Natural killer cell (primary cell): ENCODE measurements at regions not wholly inside any gene's neighbourhood (a gene's known extent, or its start where the extent isn't known, plus 50 kb on each side); places are given as distances from the start of the nearest gene placed in this dataset.

Experiments
- ATAC-seq, 3 donors: fragments of 150-1000 bp in 2 of 3; fragments of 200-7000 bp in 1 of 3; cut with Tn5 transposase; 1 replicate in 1 of 3; 2 replicates in 2 of 3; pipeline ENCODE4 v1.10.0; 2021; ENCODE audit warnings: mild to moderate bottlenecking in 2 of 3, moderate library complexity in 2 of 3
- DNase-seq, 2 donors: peaks; one replicate each; pipeline versions ENCODE4 v3.0.0 to v3.0.0-alpha.2; 2013 to 2021; ENCODE audit warnings: mixed read lengths in 1 of 2
- H3K27ac ChIP-seq: one replicate; pipeline ENCODE4 v1.5.1; 2013; ENCODE audit warnings: mild to moderate bottlenecking, low read length
- H3K27me3 ChIP-seq: one replicate; pipeline ENCODE4 v1.6.1; 2013; ENCODE audit warnings: low read length; ENCODE audit not compliant: control insufficient read depth, insufficient read depth
- H3K36me3 ChIP-seq: one replicate; pipeline ENCODE4 v1.6.1; 2013; ENCODE audit warnings: low read length; ENCODE audit not compliant: control insufficient read depth, insufficient read depth
- H3K4me1 ChIP-seq: one replicate; pipeline ENCODE4 v1.6.1; 2013; ENCODE audit warnings: low read length; ENCODE audit not compliant: control insufficient read depth, insufficient read depth
- H3K4me3 ChIP-seq: one replicate; pipeline ENCODE4 v1.5.1; 2013; ENCODE audit warnings: low read length
- H3K9me3 ChIP-seq: one replicate; pipeline ENCODE4 v1.6.1; 2013; ENCODE audit warnings: low read length; ENCODE audit not compliant: control insufficient read depth, insufficient read depth
- H3K27ac Mint-ChIP-seq, 2 donors: one replicate each; pipeline ENCODE4 v1.8.0; 2022; ENCODE audit warnings: mild to moderate bottlenecking in 2 of 2, mixed read lengths in 2 of 2, moderate library complexity in 1 of 2
- H3K27me3 Mint-ChIP-seq, 2 donors: one replicate each; pipeline ENCODE4 v1.8.0; 2022; ENCODE audit warnings: low read depth in 2 of 2, mixed read lengths in 2 of 2
- H3K36me3 Mint-ChIP-seq: one replicate; pipeline ENCODE4 v1.8.0; 2022; ENCODE audit warnings: mixed read lengths
- H3K4me1 Mint-ChIP-seq, 2 donors: one replicate each; pipeline ENCODE4 v1.8.0; 2022; ENCODE audit warnings: mixed read lengths in 2 of 2
- H3K4me3 Mint-ChIP-seq: one replicate; pipeline ENCODE4 v1.8.0; 2022; ENCODE audit warnings: mild to moderate bottlenecking, moderate library complexity, mixed read lengths
- H3K9me3 Mint-ChIP-seq, 2 donors: one replicate each; pipeline ENCODE4 v1.8.0; 2022; ENCODE audit warnings: mixed read lengths in 2 of 2
- WGBS: methylation state at CpG from one replicate; pipeline ENCODE4 v1.1.7; 2013; ENCODE audit warnings: missing lambda C conversion rate; ENCODE audit not compliant: insufficient coverage; 5-methylcytosine and 5-hydroxymethylcytosine counted together
- intact Hi-C: fragments of 100-400 bp; cut with micrococcal nuclease; formaldehyde crosslinking; loops from one replicate; pipeline ENCODE4 v1.14.2; 2022
- TF ChIP-seq, protein P1 (sequence below): fragments of 200-600 bp; IDR thresholded peaks from one replicate; pipeline ENCODE4 v1.8.0; 2022; ENCODE audit warnings: antibody characterized with exemption

DNA sequence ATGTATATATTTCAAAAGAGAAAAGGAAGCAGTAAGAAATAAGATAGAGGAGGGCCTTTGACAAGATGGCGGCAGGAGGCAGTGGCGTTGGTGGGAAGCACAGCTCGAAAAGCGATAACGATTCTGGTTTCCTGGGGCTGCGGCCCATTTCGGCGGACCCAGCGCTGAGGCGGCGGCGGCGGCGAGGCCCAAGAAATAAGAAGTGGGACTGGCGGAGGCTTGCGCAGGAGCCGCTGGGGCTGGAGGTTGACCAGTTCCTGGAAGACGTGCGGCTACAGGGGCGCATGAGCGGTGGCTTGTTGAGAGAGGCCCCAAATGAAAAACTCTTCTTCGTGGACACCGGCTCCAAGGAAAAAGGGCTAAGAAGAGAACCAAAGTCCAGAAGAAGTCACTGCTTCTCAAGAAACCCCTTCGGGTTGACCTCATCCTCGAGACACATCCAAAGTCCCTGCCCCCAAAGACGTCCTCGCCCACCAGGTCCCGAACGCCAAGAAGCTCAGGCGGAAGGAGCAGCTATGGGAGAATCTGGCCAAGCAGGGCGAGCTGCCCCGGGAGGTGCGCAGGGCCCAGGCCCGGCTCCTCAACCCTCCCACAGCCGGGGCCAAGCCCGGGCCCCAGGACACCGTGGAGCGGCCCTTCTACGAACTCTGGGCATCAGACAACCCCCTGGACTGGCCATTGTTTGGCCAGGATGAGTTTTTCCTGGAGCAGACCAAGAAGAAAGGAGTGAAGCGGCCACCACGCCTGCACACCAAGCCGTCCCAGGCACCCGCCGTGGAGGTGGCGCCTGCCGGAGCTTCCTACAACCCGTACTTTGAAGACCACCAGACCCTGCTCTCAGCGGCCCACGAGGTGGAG, 624.3 kb downstream of the MCTP2 start:
- Histone ChIP-seq H3K27me3 (no peaks in the 10 kb centered on the region), H3K36me3 (no peaks in the 10 kb centered on the region), H3K27ac (no peak overlapping the region), H3K9me3 (no peaks in the 10 kb centered on the region), H3K4me3 (no peak overlapping the region), H3K4me1 (no peaks in the 10 kb centered on the region)
- Mint-ChIP-seq H3K27me3 (peaks cover 9 to 19% of the 10 kb centered on the region in 2 donors), H3K9me3 (peaks cover 0 to 2% of the 10 kb centered on the region in 2 donors), H3K4me1 (no peaks in the 10 kb centered on the region), H3K27ac (no peak overlapping the region), H3K4me3 (no peak overlapping the region), H3K36me3 (no peaks in the 10 kb centered on the region)
- intact Hi-C loops = no loop called here
- DNase-seq (no peak), ATAC-seq (no peak)
- TF ChIP-seq, protein P1, sequence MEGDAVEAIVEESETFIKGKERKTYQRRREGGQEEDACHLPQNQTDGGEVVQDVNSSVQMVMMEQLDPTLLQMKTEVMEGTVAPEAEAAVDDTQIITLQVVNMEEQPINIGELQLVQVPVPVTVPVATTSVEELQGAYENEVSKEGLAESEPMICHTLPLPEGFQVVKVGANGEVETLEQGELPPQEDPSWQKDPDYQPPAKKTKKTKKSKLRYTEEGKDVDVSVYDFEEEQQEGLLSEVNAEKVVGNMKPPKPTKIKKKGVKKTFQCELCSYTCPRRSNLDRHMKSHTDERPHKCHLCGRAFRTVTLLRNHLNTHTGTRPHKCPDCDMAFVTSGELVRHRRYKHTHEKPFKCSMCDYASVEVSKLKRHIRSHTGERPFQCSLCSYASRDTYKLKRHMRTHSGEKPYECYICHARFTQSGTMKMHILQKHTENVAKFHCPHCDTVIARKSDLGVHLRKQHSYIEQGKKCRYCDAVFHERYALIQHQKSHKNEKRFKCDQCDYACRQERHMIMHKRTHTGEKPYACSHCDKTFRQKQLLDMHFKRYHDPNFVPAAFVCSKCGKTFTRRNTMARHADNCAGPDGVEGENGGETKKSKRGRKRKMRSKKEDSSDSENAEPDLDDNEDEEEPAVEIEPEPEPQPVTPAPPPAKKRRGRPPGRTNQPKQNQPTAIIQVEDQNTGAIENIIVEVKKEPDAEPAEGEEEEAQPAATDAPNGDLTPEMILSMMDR = no peak
- 95% methylated on average over 49 of the region's 49 CpGs for WGBS

DNA sequence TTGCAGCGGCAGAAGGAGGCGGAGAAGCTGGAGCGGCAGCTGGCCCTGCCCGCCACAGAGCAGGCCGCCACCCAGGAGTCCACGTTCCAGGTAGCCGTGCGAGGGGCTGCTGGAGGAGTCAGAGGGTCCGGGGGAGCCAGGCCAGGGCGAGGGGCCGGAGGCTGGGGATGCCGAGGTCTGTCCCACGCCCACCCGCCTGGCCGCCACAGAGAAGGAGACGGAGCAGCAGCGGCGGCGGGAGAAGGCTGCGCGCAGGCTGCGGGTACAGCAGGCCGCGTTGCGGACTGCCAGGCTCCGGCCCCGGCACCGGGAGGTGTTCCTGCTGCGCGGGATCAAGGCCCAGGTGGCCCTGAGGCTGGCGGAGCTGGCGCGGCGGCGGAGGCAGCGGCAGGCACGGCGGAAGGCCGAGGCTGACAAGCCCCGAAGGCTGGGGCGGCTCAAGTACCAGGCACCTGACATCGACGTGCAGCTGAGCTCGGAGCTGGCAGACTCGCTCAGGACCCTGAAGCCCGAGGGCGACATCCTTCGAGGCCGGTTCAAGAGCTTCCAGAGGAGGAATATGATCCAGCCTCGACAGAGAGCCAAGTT, 625.0 kb downstream of the MCTP2 start:
- Mint-ChIP-seq H3K4me1 (no peaks in the 10 kb centered on the region), H3K36me3 (no peaks in the 10 kb centered on the region), H3K27me3 (peaks cover 6 to 12% of the 10 kb centered on the region in 2 donors), H3K9me3 (no peaks in the 10 kb centered on the region), H3K4me3 (no peak overlapping the region), H3K27ac (no peak overlapping the region)
- DNase-seq = no peak
- intact Hi-C loops = no loop called here
- no peak for ATAC-seq
- WGBS = 93% methylated on average over 50 of the region's 50 CpGs
- TF ChIP-seq, protein P1 = no peak
- no peaks in the 10 kb centered on the region for H3K4me1 ChIP-seq
- no peaks in the 10 kb centered on the region for H3K36me3 ChIP-seq
- no peaks in the 10 kb centered on the region for H3K9me3 ChIP-seq
- H3K4me3 ChIP-seq = no peak overlapping the region
- H3K27me3 ChIP-seq = no peaks in the 10 kb centered on the region
- no peak overlapping the region for H3K27ac ChIP-seq

DNA sequence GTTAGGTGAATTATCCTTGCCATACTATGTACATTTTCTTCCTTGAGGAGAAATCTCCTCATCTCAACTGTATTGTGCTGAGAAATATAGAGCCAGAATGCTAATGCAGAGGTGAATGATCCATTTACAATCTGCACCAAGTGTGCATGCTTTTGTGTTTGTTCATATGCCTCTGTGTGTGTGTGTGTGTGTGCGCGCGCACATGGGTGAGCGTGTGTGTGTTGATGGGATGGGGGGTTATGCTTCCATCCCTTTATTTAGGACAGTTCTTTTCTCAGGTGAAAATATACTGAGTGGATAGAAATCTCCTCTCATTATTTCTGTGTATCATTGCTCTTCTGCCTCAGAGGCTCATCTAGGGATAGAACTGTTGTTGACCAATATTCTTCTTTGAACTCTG, 626.1 kb downstream of the MCTP2 start:
- no peak overlapping the region for H3K4me3 ChIP-seq
- DNase-seq (no peak), ATAC-seq (no peak)
- no peaks in the 10 kb centered on the region for H3K27me3 ChIP-seq
- no peaks in the 10 kb centered on the region for H3K36me3 ChIP-seq
- H3K27ac Mint-ChIP-seq = no peak overlapping the region
- H3K36me3 Mint-ChIP-seq = peaks cover under 1% of the 10 kb centered on the region
- no peaks in the 10 kb centered on the region for H3K4me1 Mint-ChIP-seq
- H3K4me3 Mint-ChIP-seq = no peak overlapping the region
- TF ChIP-seq, protein P1 = no peak
- no peaks in the 10 kb centered on the region for H3K9me3 ChIP-seq
- intact Hi-C loops = no loop called here
- no peaks in the 10 kb centered on the region for H3K4me1 ChIP-seq
- 87% methylated on average over 4 of the region's 4 CpGs for WGBS
- H3K27ac ChIP-seq = no peak overlapping the region
- peaks cover 3% of the 10 kb centered on the region in 2 donors for H3K27me3 Mint-ChIP-seq
- peaks cover 0 to under 1% of the 10 kb centered on the region in 2 donors for H3K9me3 Mint-ChIP-seq
